Pancreas (tissue), 10 donors: ENCODE measurements at regions not wholly inside any gene's neighbourhood (a gene's known extent, or its start where the extent isn't known, plus 50 kb on each side); places are given as distances from the start of the nearest gene placed in this dataset.
A peak's percentile ranks its signal among the peaks of the same experiment; 100 is the strongest.

ENCODE experiments used
- ATAC-seq, 4 donors: fragments of 200-7000 bp; cut with Tn5 transposase; one replicate each; pipeline versions ENCODE4 v1.8.0 to v1.9.1; 2020; ENCODE audit warnings: mild to moderate bottlenecking in 4 of 4, moderate library complexity in 4 of 4
- DNase-seq, 6 donors: peaks; one replicate each; pipeline ENCODE4 v3.0.0-alpha.2; 2020
- FAIRE-seq: peaks from 2 replicates; lab custom pipeline; 2012; peaks lifted over from hg19 to GRCh38; lab: Jason Lieb, UNC
- H3K27ac ChIP-seq, 4 donors: fragments of 200-600 bp; sonication (generic); 1 replicate in 3 of 4; 2 replicates in 1 of 4; pipeline versions ENCODE4 v1.5.0 to v1.8.0; 2020
- H3K27me3 ChIP-seq, 4 donors: fragments of 200-600 bp; one replicate each; pipeline ENCODE4 v1.8.0; 2021
- H3K36me3 ChIP-seq, 3 donors: fragments of 200-600 bp; sonication (generic) in 1 of 3; one replicate each; pipeline versions ENCODE4 v1.5.0 to v1.8.0; 2020 to 2021
- H3K4me1 ChIP-seq, 3 donors: fragments of 200-600 bp; one replicate each; pipeline ENCODE4 v1.8.0; 2021
- H3K4me3 ChIP-seq, 4 donors: fragments of 200-600 bp; sonication (generic) in 2 of 4; one replicate each; pipeline versions ENCODE4 v1.5.0 to v1.8.0; 2020 to 2021
- H3K9me3 ChIP-seq, 4 donors: fragments of 200-600 bp; one replicate each; pipeline ENCODE4 v1.8.0; 2021
- WGBS, 2 donors: extraction: QIAGEN DNeasy Blood & Tissue Kit; methylation state at CpG; one replicate each; pipeline ENCODE4 v1.1.7; 2013; 5-methylcytosine and 5-hydroxymethylcytosine counted together
- intact Hi-C, 3 donors: fragments of 100-400 bp; cut with DNase I; formaldehyde crosslinking; loops; one replicate each; pipeline versions ENCODE4 v1.11.1 to v1.14.2; 2022
- TF ChIP-seq, protein P1 (sequence below), 4 donors: fragments of 200-600 bp; sonication (generic) in 3 of 4; IDR thresholded peaks; one replicate each; pipeline versions ENCODE4 v1.5.0 to v1.8.0; 2021; ENCODE audit warnings: antibody characterized with exemption in 4 of 4
- donor health status: healthy with polysubstance abuse.
- donor health status: DM: no; HTN: no; CAD: no; lungs with moderate emphysema.
- donor health status: DM: no; HTN: no; CAD: no.
- donor health status: control.
- donor health status: control.
- donor health status: Bipolar disorder and iron deficiency.
- donor health status: DM: yes; HTN: yes; CAD: no.
- donor health status: DM: no; HTN: no; CAD: no.
- donor health status: DM: no; HTN: no; CAD: no.
- donor health status: DM: yes; HTN: yes; CAD: no.

DNA sequence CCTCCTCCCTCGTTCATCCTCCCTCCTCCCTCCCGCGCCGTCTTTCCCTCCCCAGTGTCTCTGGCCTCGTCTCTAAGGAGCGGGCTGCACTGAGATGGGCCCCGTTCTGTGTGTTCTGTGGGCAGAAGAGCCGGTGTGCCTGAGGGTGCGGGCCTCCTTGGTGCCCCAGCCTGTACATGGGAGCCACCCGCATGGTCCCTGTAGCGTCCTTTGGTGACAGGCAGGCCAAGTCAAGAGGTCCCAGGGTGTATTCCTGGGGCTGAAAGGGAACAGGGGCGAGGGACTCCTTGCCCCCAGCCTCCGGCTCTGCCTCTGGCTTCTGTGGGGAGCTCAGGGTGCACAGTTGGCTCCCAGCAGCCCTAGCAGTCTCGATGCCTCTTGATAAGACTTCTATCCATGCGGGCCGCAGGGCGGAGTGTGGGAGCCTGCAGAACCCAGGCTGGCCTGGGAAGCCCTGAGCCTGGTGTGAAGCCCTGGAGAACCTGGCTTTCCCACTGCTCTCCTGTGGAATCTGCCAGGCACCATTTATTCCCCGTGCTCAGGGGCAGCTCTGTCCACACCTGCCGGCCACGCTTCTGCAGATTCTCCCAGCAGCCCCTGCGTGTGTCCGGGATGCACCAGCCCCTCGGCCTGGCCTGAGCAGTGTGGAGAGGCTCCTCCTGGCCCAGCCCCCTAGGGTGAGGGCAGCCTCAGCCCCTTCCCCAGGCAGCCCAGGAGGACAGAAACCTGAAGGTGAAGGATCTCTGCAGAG lies 181.3 kb downstream of the KIF26A start:
- ATAC-seq = no peak
- no peaks in the 10 kb centered on the region for H3K9me3 ChIP-seq
- peak in 2 of 6 donors; percentile 3 to 45 for DNase-seq
- no peak overlapping the region for H3K27ac ChIP-seq
- 65 to 75% methylated on average over 23 of the region's 23 CpGs for WGBS, 2 donors
- H3K36me3 ChIP-seq = no peaks in the 10 kb centered on the region
- TF ChIP-seq, protein P1, sequence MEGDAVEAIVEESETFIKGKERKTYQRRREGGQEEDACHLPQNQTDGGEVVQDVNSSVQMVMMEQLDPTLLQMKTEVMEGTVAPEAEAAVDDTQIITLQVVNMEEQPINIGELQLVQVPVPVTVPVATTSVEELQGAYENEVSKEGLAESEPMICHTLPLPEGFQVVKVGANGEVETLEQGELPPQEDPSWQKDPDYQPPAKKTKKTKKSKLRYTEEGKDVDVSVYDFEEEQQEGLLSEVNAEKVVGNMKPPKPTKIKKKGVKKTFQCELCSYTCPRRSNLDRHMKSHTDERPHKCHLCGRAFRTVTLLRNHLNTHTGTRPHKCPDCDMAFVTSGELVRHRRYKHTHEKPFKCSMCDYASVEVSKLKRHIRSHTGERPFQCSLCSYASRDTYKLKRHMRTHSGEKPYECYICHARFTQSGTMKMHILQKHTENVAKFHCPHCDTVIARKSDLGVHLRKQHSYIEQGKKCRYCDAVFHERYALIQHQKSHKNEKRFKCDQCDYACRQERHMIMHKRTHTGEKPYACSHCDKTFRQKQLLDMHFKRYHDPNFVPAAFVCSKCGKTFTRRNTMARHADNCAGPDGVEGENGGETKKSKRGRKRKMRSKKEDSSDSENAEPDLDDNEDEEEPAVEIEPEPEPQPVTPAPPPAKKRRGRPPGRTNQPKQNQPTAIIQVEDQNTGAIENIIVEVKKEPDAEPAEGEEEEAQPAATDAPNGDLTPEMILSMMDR (IDR thresholded peaks at IDR 0.05) = no peak
- intact Hi-C loops = no loop called here
- H3K4me3 ChIP-seq = no peak overlapping the region
- no peak for FAIRE-seq
- H3K27me3 ChIP-seq = no peaks in the 10 kb centered on the region
- no peaks in the 10 kb centered on the region for H3K4me1 ChIP-seq

DNA sequence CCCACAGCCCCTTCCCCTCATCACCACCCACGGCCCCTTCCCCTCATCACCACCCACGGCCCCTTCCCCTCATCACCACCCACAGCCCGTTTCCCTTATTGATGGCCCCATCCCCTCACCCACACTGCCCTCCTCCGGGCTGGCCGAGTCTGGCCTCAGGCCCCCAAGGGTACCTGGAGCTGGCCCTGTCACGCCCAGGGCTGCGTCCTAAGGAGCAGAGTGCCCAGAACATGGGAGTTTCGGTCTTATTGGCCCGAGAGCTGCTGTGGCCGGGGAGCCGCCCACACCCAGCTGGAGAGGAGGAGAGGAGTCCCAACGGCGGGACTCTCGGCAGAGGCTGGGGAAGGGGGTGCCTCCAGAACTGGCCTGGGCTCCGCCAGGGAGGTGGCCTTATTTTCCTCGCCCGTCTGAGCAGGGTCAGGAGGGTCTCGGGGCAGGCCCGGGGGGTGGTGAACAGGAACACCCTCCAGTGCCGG lies 182.3 kb downstream of the KIF26A start:
- FAIRE-seq = no peak
- Histone ChIP-seq H3K9me3 (no peaks in the 10 kb centered on the region), H3K36me3 (no peaks in the 10 kb centered on the region), H3K4me3 (no peak overlapping the region), H3K4me1 (no peaks in the 10 kb centered on the region), H3K27ac (no peak overlapping the region), H3K27me3 (no peaks in the 10 kb centered on the region)
- ATAC-seq = no peak
- WGBS, 2 donors = 17 to 30% methylated on average over 20 of the region's 20 CpGs
- peak in 1 of 6 donors; percentile 46 for DNase-seq
- TF ChIP-seq, protein P1 (IDR thresholded peaks at IDR 0.05) = no peak
- intact Hi-C loops = no loop called here

DNA sequence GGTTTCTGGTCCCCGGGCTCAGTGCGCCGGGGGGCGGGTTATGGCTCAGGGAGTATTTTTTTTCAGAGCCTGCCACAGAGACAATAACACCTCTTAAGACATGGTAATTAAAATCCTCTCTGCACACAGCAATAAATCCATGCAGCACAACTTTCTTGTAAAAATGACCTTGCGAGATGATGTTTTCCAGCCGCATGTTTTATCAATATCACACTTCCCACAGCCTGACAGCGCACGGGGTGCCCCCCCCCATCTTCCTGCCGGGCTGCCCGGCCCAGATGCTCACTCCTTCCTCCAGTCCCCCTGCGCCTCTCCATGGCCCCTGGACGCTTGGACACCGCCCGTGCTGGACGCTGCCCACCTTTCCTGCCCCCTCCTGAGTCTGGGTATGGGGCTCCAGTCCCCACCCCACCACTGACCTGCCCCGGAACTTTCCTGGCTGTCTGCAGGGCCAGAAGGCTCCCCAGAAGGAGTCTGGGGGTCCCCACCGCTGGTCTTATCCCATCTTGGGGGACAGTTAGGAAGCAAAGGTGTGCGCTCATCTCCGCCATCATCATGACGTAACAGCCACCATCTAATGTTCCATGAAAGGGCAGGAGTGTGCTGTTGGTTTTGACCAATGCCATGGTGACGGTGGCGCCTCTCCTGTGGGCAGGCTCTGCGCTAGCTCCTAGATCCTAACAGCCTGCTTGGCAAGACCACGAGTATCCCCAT lies 182.9 kb downstream of the KIF26A start:
- no peak overlapping the region for H3K27ac ChIP-seq

DNA sequence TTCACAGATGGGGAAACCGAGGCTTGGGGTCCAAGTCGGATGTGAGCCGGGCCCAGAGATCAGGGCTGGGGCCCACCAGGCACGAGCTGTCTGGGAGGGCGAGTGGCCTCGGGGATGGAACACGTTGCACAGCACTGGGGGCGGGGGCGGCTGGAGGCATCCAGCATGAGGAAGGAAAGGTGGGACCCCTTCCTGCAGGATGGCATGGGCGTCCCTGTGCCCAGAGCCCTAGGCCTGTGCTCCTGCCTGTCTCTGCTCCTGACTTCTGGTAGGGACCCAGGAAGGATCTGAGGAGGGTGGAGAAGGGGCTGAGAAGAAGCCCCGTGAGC lies 183.4 kb downstream of the KIF26A start:
- 63 to 80% methylated on average over 11 of the region's 11 CpGs for WGBS, 2 donors
- no peak overlapping the region for H3K4me3 ChIP-seq
- DNase-seq (peak in 1 of 6 donors; percentile 42), ATAC-seq (no peak), FAIRE-seq (no peak)
- no peaks in the 10 kb centered on the region for H3K27me3 ChIP-seq
- no peaks in the 10 kb centered on the region for H3K9me3 ChIP-seq
- no peaks in the 10 kb centered on the region for H3K4me1 ChIP-seq
- intact Hi-C loops = no loop called here
- H3K27ac ChIP-seq = no peak overlapping the region
- TF ChIP-seq, protein P1 (IDR thresholded peaks at IDR 0.05) = no peak
- no peaks in the 10 kb centered on the region for H3K36me3 ChIP-seq

More for the DNA sequence above, 182.9 kb downstream of the KIF26A start:
- FAIRE-seq (no peak), ATAC-seq (no peak), DNase-seq (peak in 2 of 6 donors; percentile 5 to 37)
- WGBS, 2 donors = 37 to 44% methylated on average over 24 of the region's 24 CpGs
- H3K4me3 ChIP-seq = no peak overlapping the region
- H3K27me3 ChIP-seq = no peaks in the 10 kb centered on the region
- no peaks in the 10 kb centered on the region for H3K36me3 ChIP-seq
- intact Hi-C loops = no loop called here
- TF ChIP-seq, protein P1 (IDR thresholded peaks at IDR 0.05) = no peak
- H3K4me1 ChIP-seq = no peaks in the 10 kb centered on the region
- no peaks in the 10 kb centered on the region for H3K9me3 ChIP-seq
